H1 (cell line): ENCODE measurements at regions not wholly inside any gene's neighbourhood (a gene's known extent, or its start where the extent isn't known, plus 50 kb on each side); places are given as distances from the start of the nearest gene placed in this dataset.

ENCODE experiments used
- CTCF ChIA-PET: fragments of 300-600 bp; sonication (Branson Sonifier 250); formaldehyde crosslinking; loops from one replicate; lab custom pipeline; 2021; ENCODE audit not compliant: partially characterized antibody; lab: Charles Lee
- POLR2A ChIA-PET: fragments of 300-600 bp; sonication (Branson Sonifier 250); formaldehyde crosslinking; loops from one replicate; lab custom pipeline; 2021; ENCODE audit warnings: inconsistent platforms; ENCODE audit not compliant: partially characterized antibody; lab: Charles Lee
- DNase-seq, 2 experiments: peaks; one replicate each; pipeline versions ENCODE4 v3.0.0 to v3.0.0-alpha.2; 2010 to 2022; ENCODE audit warnings: low spot score in 2 of 2, low read depth in 1 of 2, mixed read lengths in 1 of 2
- FAIRE-seq: peaks from 2 replicates; lab custom pipeline; 2011; peaks lifted over from hg19 to GRCh38; lab: Jason Lieb, UNC
- H2AFZ ChIP-seq: 2 replicates; pipeline ENCODE4 v1.8.1; 2012; ENCODE audit warnings: low read length, inconsistent platforms
- H2AK5ac ChIP-seq: 2 replicates; pipeline ENCODE4 v1.6.1; 2013; ENCODE audit warnings: low read depth, low read length
- H2BK120ac ChIP-seq: replicated peaks from 2 replicates; pipeline ENCODE3; 2013; ENCODE audit warnings: low read depth, low read length, inconsistent platforms
- H2BK12ac ChIP-seq: 2 replicates; pipeline ENCODE4 v1.6.1; 2013; ENCODE audit warnings: low read depth, low read length
- H2BK15ac ChIP-seq: 2 replicates; pipeline ENCODE4 v1.6.1; 2013; ENCODE audit warnings: low read length
- H2BK20ac ChIP-seq: 2 replicates; pipeline ENCODE4 v1.6.1; 2013; ENCODE audit warnings: low read length
- H2BK5ac ChIP-seq: 2 replicates; pipeline ENCODE4 v1.6.1; 2013; ENCODE audit warnings: low read depth, low read length
- H3K14ac ChIP-seq: 2 replicates; pipeline ENCODE4 v1.6.1; 2013; ENCODE audit warnings: inconsistent platforms; ENCODE audit not compliant: insufficient read length
- H3K18ac ChIP-seq: 2 replicates; pipeline ENCODE4 v1.6.1; 2013; ENCODE audit warnings: low read length; ENCODE audit errors: extremely low read depth
- H3K23ac ChIP-seq: 2 replicates; pipeline ENCODE4 v1.6.1; 2013; ENCODE audit warnings: inconsistent platforms; ENCODE audit not compliant: insufficient read length
- H3K23me2 ChIP-seq: 2 replicates; pipeline ENCODE4 v1.6.1; 2013; ENCODE audit warnings: low read depth, low read length
- H3K27ac ChIP-seq: 2 replicates; pipeline ENCODE4 v1.6.1; 2011; ENCODE audit warnings: low read depth, low read length, inconsistent platforms
- H3K27me3 ChIP-seq, 4 experiments: replicated peaks in 1 of 4; 1 replicate in 1 of 4; 2 replicates in 3 of 4; pipeline versions ENCODE4 v1.6.1 to v1.8.1; 2011 to 2013; ENCODE audit warnings: low read length in 3 of 4, mild to moderate bottlenecking in 3 of 4, inconsistent platforms in 2 of 4, mixed read lengths in 2 of 4, moderate library complexity in 1 of 4; ENCODE audit not compliant: control insufficient read depth in 3 of 4, insufficient read depth in 3 of 4; ENCODE audit errors: extremely low read depth in 1 of 4
- H3K36me3 ChIP-seq, 4 experiments: 2 replicates each; pipeline versions ENCODE4 v1.6.1 to v1.8.1; 2011 to 2013; ENCODE audit warnings: mild to moderate bottlenecking in 4 of 4, low read length in 3 of 4, moderate library complexity in 2 of 4, control low read depth in 1 of 4, inconsistent platforms in 1 of 4; ENCODE audit not compliant: insufficient read depth in 4 of 4, control insufficient read depth in 2 of 4
- H3K4ac ChIP-seq: replicated peaks from 2 replicates; pipeline ENCODE3; 2013; ENCODE audit warnings: low read length, low read depth, mixed read lengths, inconsistent platforms; ENCODE audit not compliant: insufficient read length
- H3K4me1 ChIP-seq, 4 experiments: replicated peaks in 1 of 4; 1 replicate in 1 of 4; 2 replicates in 3 of 4; pipeline versions ENCODE4 v1.6.1 to v1.8.1; 2011 to 2013; ENCODE audit warnings: low read length in 3 of 4, inconsistent platforms in 2 of 4, mixed read lengths in 1 of 4; ENCODE audit not compliant: insufficient read depth in 4 of 4, control insufficient read depth in 3 of 4
- H3K4me2 ChIP-seq, 2 experiments: 2 replicates each; pipeline versions ENCODE4 v1.6.1 to v1.8.1; 2011 to 2013; ENCODE audit warnings: low read depth in 2 of 2, low read length in 2 of 2, control low read depth in 1 of 2, inconsistent platforms in 1 of 2, mild to moderate bottlenecking in 1 of 2; ENCODE audit not compliant: insufficient read depth in 1 of 2
- H3K4me3 ChIP-seq, 4 experiments: fragments of 200-600, 300-600 bp in 1 of 4; sonication (generic), shearing (Covaris generic), sonication (Bioruptor Twin) in 1 of 4; 2 replicates each; pipeline versions ENCODE4 v1.5.1 to v1.8.1; 2011 to 2016; ENCODE audit warnings: low read length in 4 of 4, low read depth in 3 of 4, control low read depth in 2 of 4, inconsistent platforms in 2 of 4, mild to moderate bottlenecking in 2 of 4, mixed read lengths in 1 of 4, moderate library complexity in 1 of 4; ENCODE audit not compliant: insufficient read depth in 2 of 4; ENCODE audit errors: extremely low read depth in 1 of 4
- H3K56ac ChIP-seq: replicated peaks from 2 replicates; pipeline ENCODE3; 2013; ENCODE audit warnings: low read depth, mild to moderate bottlenecking, mixed read lengths, low read length, inconsistent platforms; ENCODE audit not compliant: insufficient read length
- H3K79me1 ChIP-seq: 2 replicates; pipeline ENCODE4 v1.6.1; 2013; ENCODE audit warnings: low read depth, low read length, control low read depth
- H3K79me2 ChIP-seq, 2 experiments: 2 replicates each; pipeline versions ENCODE4 v1.6.1 to v1.8.1; 2012 to 2013; ENCODE audit warnings: low read length in 2 of 2, mild to moderate bottlenecking in 2 of 2, inconsistent platforms in 1 of 2; ENCODE audit not compliant: insufficient read depth in 2 of 2, control insufficient read depth in 1 of 2
- H3K9ac ChIP-seq, 4 experiments: replicated peaks in 1 of 4; 1 replicate in 1 of 4; 2 replicates in 3 of 4; pipeline versions ENCODE4 v1.6.1 to v1.8.1; 2011 to 2013; ENCODE audit warnings: low read depth in 3 of 4, low read length in 3 of 4, control low read depth in 2 of 4, mild to moderate bottlenecking in 2 of 4, moderate library complexity in 2 of 4, inconsistent platforms in 1 of 4; ENCODE audit errors: extremely low read depth in 1 of 4
- H3K9me3 ChIP-seq, 2 experiments: 2 replicates each; pipeline versions ENCODE4 v1.6.1 to v1.8.1; 2012 to 2013; ENCODE audit warnings: mild to moderate bottlenecking in 2 of 2, moderate library complexity in 2 of 2, control low read depth in 1 of 2, inconsistent platforms in 1 of 2, low read depth in 1 of 2, low read length in 1 of 2, mixed read lengths in 1 of 2; ENCODE audit not compliant: insufficient read depth in 2 of 2
- H4K20me1 ChIP-seq, 2 experiments: replicated peaks in 1 of 2; 2 replicates each; pipeline versions ENCODE3 to v1.8.1; 2011 to 2013; ENCODE audit warnings: inconsistent platforms in 2 of 2, low read length in 2 of 2, mild to moderate bottlenecking in 1 of 2; ENCODE audit not compliant: insufficient read depth in 2 of 2, control insufficient read depth in 1 of 2
- H4K5ac ChIP-seq: 2 replicates; pipeline ENCODE4 v1.6.1; 2013; ENCODE audit warnings: low read length, low read depth, mixed read lengths, inconsistent platforms; ENCODE audit not compliant: insufficient read length
- H4K8ac ChIP-seq: 2 replicates; pipeline ENCODE4 v1.8.0; 2013; ENCODE audit warnings: mild to moderate bottlenecking, moderate library complexity, low read length, inconsistent platforms; ENCODE audit not compliant: insufficient read depth; ENCODE audit errors: extremely low read depth
- H4K91ac ChIP-seq: replicated peaks from 2 replicates; pipeline ENCODE3; 2013; ENCODE audit warnings: low read length, mixed read lengths, inconsistent platforms; ENCODE audit not compliant: insufficient read length
- CBX5 ChIP-seq: fragments of 300-800, 300-1000 bp; sonication (generic); IDR thresholded peaks from 2 replicates; pipeline ENCODE4 v1.7.1; 2016; ENCODE audit warnings: antibody characterized with exemption, low read length, low read depth
- CHD1 ChIP-seq: IDR thresholded peaks from 2 replicates; pipeline ENCODE4 v1.6.1; 2012; ENCODE audit warnings: low read depth, low read length, improper control_type of control experiment
- GTF2F1 ChIP-seq: IDR thresholded peaks from 2 replicates; pipeline ENCODE4 v1.6.1; 2012; ENCODE audit warnings: low read depth, low read length, improper control_type of control experiment, borderline replicate concordance
- NANOG ChIP-seq: IDR thresholded peaks from 2 replicates; pipeline ENCODE4 v1.6.1; 2011; ENCODE audit warnings: low read length, low read depth, mild to moderate bottlenecking, inconsistent platforms; ENCODE audit not compliant: insufficient read depth, poor library complexity, severe bottlenecking
- RXRA ChIP-seq: IDR thresholded peaks from 2 replicates; pipeline ENCODE4 v1.6.1; 2011; ENCODE audit warnings: low read depth, mild to moderate bottlenecking, low read length, moderate library complexity; ENCODE audit not compliant: insufficient read depth
- SRF ChIP-seq: IDR thresholded peaks from 2 replicates; pipeline ENCODE4 v1.6.1; 2011; ENCODE audit warnings: mild to moderate bottlenecking, low read depth, low read length, moderate library complexity
- TAF7 ChIP-seq: optimal IDR thresholded peaks from 2 replicates; pipeline ENCODE3; 2011; ENCODE audit warnings: low read depth, mild to moderate bottlenecking, inconsistent platforms, low read length, moderate library complexity, borderline replicate concordance
- ZNF274 ChIP-seq: IDR thresholded peaks from 2 replicates; pipeline ENCODE4 v1.7.0; 2012; ENCODE audit warnings: low read length, borderline replicate concordance; ENCODE audit errors: extremely low read depth
- WGBS, 2 experiments: shearing (Covaris generic) in 1 of 2; methylation state at CpG; one replicate each; pipeline versions ENCODE4 v1.1.6 to v1.1.7; 2013 to 2015; ENCODE audit warnings: low lambda C conversion rate in 2 of 2, mixed read lengths in 2 of 2, inconsistent platforms in 1 of 2, low coverage in 1 of 2, missing lambda C conversion rate in 1 of 2; ENCODE audit not compliant: insufficient replicate concordance in 2 of 2, insufficient coverage in 1 of 2, insufficient read length in 1 of 2; ENCODE audit errors: extremely low coverage in 1 of 2, missing lambda C conversion rate in 1 of 2; 5-methylcytosine and 5-hydroxymethylcytosine counted together

DNA sequence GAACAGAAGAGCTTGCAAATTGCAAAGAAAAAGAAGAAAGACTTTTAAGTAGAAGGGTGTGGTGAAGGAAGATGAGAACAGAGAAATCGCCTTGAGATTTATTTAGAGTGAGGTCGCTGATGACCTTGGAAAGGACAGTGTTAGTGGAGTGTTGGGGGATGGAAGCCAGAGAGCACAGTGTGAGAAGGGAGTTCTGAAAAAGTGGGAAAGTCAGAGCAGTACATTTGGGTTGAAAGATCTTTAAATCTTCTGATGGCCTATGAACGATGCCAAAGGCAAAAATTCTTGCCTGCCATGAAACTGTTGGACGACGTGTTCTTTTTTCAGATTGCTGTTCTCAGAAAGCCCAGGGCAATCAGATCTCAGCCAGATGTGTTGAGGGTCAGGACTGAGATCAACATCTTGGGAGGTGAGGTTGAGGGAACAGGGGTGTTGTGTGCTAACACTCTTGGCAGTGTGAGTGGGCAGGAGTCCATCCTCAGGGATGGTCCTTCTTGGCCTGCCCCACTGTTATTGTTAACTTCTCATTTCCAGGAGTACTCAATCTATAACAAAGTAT, 330.1 kb downstream of the MAP2K6 start:
- Histone ChIP-seq H3K9me3 (no peaks in the 10 kb centered on the region), H4K5ac (no peak overlapping the region), H3K4me1 (no peaks in the 10 kb centered on the region), H3K4me3 (no peak overlapping the region), H3K27ac (no peak overlapping the region), H3K23me2 (no peaks in the 10 kb centered on the region), H3K14ac (no peak overlapping the region), H2BK15ac (no peak overlapping the region), H3K9ac (no peak overlapping the region), H4K20me1 (no peaks in the 10 kb centered on the region), H2AFZ (no peak overlapping the region), H3K56ac (no peak overlapping the region), H3K4ac (no peak overlapping the region), H3K18ac (no peak overlapping the region), H3K4me2 (no peak overlapping the region), H3K27me3 (no peaks in the 10 kb centered on the region), H2BK120ac (no peak overlapping the region), H3K79me2 (no peaks in the 10 kb centered on the region), H2BK20ac (no peak overlapping the region), H2BK5ac (no peak overlapping the region), H4K91ac (no peak overlapping the region), H4K8ac (no peak overlapping the region), H2AK5ac (no peak overlapping the region), H3K79me1 (no peaks in the 10 kb centered on the region), H3K36me3 (no peaks in the 10 kb centered on the region), H2BK12ac (no peak overlapping the region), H3K23ac (no peak overlapping the region)
- CTCF ChIA-PET = interaction anchor here (0.7 kb wide), 1 partner anchor 1060 kb away, joined by 5 read pairs; no protein-coding TSS in a partner anchor
- POLR2A ChIA-PET = no interaction called here
- FAIRE-seq (no peak), DNase-seq (no peak)
- WGBS, 2 experiments = 90% methylated on average over 5 of the region's 5 CpGs; no CpG with 5 or more reads in 1 of the 2 experiments
- TF ChIP-seq GTF2F1 (no peak), NANOG (no peak), ZNF274 (no peak), SRF (no peak), RXRA (no peak), CBX5 (no peak), CHD1 (no peak), TAF7 (no peak)
